ENCODE measurements at regions not wholly inside any gene's neighbourhood (a gene's known extent, or its start where the extent isn't known, plus 50 kb on each side); places are given as distances from the start of the nearest gene placed in this dataset.

DNA sequence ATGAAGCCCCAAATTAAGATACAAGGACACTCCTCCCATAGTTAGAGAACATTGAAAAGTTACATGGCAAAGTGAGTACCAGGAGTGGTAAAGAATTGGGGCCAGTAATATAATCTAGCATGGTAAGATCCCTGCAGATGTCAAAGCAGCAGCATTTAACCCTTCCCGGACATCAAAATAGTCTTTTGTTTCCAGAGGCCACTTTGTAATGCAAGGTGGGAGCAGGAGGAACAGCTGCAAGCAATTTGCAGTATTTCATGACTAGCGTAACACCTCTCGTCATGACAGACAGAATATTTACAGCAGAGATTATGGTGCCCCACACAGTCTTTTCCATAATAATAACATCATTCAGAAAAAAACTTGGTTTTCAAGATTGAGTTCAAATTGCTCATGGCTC lies 123.2 kb upstream of the VGLL2 start:
- intact Hi-C loops (cut with micrococcal nuclease) (no loop called here), in situ Hi-C loops (cut with MboI) (no loop called here)
- Histone ChIP-seq H4K20me1 (replicated peaks; ENCODE audit: control insufficient read depth, insufficient read depth, low read length) (no peaks in the 10 kb centered on the region), H3K79me2 (ENCODE audit: control insufficient read depth, insufficient read depth, low read length) (no peaks in the 10 kb centered on the region), H3K9ac (ENCODE audit: insufficient read depth in 1 of 2, low read depth in 2 of 2, low read length in 2 of 2) (no peak overlapping the region), H3K4me2 (ENCODE audit: insufficient read depth, low read length) (no peak overlapping the region), H3K4me3 (no peak overlapping the region), H3K27ac (ENCODE audit: extremely low read depth, low read depth, low read length) (no peak overlapping the region), H3K36me3 (ENCODE audit: control insufficient read depth, insufficient read depth, low read length) (no peaks in the 10 kb centered on the region), H3K9me1 (ENCODE audit: control insufficient read depth, insufficient read depth, low read length) (no peaks in the 10 kb centered on the region), H2AFZ (ENCODE audit: low read depth, low read length) (no peak overlapping the region), H3K4me1 (replicated peaks in 1 of 2; ENCODE audit: control insufficient read depth in 2 of 2, insufficient read depth in 2 of 2, low read length in 2 of 2) (no peaks in the 10 kb centered on the region), H3K27me3 (ENCODE audit: control insufficient read depth in 2 of 2, insufficient read depth in 2 of 2, low read length in 2 of 2) (no peaks in the 10 kb centered on the region), H3K9me3 (replicated peaks; ENCODE audit: control insufficient read depth, insufficient read depth, low read depth, low read length) (no peaks in the 10 kb centered on the region; the same call in 1 of the 2 replicates)
- no peak for ATAC-seq
- BruUV-seq (replicated peaks) = no TSS peak
- CTCF ChIA-PET (ENCODE audit: low intra/inter-chr PET ratio) = no interaction called here
- TF ChIP-seq, protein P1, sequence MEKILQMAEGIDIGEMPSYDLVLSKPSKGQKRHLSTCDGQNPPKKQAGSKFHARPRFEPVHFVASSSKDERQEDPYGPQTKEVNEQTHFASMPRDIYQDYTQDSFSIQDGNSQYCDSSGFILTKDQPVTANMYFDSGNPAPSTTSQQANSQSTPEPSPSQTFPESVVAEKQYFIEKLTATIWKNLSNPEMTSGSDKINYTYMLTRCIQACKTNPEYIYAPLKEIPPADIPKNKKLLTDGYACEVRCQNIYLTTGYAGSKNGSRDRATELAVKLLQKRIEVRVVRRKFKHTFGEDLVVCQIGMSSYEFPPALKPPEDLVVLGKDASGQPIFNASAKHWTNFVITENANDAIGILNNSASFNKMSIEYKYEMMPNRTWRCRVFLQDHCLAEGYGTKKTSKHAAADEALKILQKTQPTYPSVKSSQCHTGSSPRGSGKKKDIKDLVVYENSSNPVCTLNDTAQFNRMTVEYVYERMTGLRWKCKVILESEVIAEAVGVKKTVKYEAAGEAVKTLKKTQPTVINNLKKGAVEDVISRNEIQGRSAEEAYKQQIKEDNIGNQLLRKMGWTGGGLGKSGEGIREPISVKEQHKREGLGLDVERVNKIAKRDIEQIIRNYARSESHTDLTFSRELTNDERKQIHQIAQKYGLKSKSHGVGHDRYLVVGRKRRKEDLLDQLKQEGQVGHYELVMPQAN (IDR thresholded peaks at IDR 0.05; ENCODE audit: borderline replicate concordance) = no peak
- no peak for TF ChIP-seq ARNT (IDR thresholded peaks at IDR 0.05)
- no peak for TF ChIP-seq NUFIP1 (IDR thresholded peaks at IDR 0.05; ENCODE audit: partially characterized antibody)
- TF ChIP-seq ZNF699 (CRISPR knock-in tag; IDR thresholded peaks at IDR 0.05; ENCODE audit: insufficient replicate concordance) = no peak
- TF ChIP-seq, protein P2, sequence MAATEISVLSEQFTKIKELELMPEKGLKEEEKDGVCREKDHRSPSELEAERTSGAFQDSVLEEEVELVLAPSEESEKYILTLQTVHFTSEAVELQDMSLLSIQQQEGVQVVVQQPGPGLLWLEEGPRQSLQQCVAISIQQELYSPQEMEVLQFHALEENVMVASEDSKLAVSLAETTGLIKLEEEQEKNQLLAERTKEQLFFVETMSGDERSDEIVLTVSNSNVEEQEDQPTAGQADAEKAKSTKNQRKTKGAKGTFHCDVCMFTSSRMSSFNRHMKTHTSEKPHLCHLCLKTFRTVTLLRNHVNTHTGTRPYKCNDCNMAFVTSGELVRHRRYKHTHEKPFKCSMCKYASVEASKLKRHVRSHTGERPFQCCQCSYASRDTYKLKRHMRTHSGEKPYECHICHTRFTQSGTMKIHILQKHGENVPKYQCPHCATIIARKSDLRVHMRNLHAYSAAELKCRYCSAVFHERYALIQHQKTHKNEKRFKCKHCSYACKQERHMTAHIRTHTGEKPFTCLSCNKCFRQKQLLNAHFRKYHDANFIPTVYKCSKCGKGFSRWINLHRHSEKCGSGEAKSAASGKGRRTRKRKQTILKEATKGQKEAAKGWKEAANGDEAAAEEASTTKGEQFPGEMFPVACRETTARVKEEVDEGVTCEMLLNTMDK (IDR thresholded peaks at IDR 0.05; ENCODE audit: borderline replicate concordance, insufficient read depth, low read depth, low read length, poor library complexity, severe bottlenecking) = no peak
- no peak for TF ChIP-seq SP1 (CRISPR knock-in tag; IDR thresholded peaks at IDR 0.05)
- no peak for TF ChIP-seq SMC3 (conservative IDR thresholded peaks at IDR 0.05; ENCODE audit: insufficient read depth, low read depth, low read length)
- TF ChIP-seq NFRKB (IDR thresholded peaks at IDR 0.05; ENCODE audit: low read depth) = no peak
- DNase-seq (ENCODE audit: extremely low read depth in 1 of 4, low spot score in 3 of 4) = no peak
- 0% methylated on average over 3 of the region's 3 CpGs for WGBS (ENCODE audit: insufficient coverage, low coverage, missing lambda C conversion rate)
- no peak for FAIRE-seq
- POLR2A ChIA-PET = no interaction called here
